ENCODE measurements at regions not wholly inside any gene's neighbourhood (a gene's known extent, or its start where the extent isn't known, plus 50 kb on each side); places are given as distances from the start of the nearest gene placed in this dataset.

- no peak overlapping the region for H3K9ac ChIP-seq (replicated peaks; ENCODE audit: extremely low read depth, insufficient read depth, low read length)
- H3K4me3 ChIP-seq (replicated peaks in 1 of 3; ENCODE audit: insufficient read depth in 1 of 3, low read depth in 1 of 3, low read length in 3 of 3): no peak overlapping the region
- H3K9me1 ChIP-seq (replicated peaks; ENCODE audit: control insufficient read depth, extremely low read depth, insufficient read depth, low read length): no peaks in the 10 kb centered on the region
- H3K27ac ChIP-seq (ENCODE audit: insufficient read depth, low read depth, low read length): no peak overlapping the region
- H3K79me2 ChIP-seq (ENCODE audit: control insufficient read depth, insufficient read depth, low read length): no peaks in the 10 kb centered on the region
- ChIA-PET CTCF (interaction anchor here (1.3 kb wide), 1 partner anchor 42 kb away, joined by 3 read pairs; no protein-coding TSS in a partner anchor), POLR2A (no interaction called here)
- H3K27me3 ChIP-seq (ENCODE audit: control insufficient read depth in 2 of 2, insufficient read depth in 2 of 2, low read length in 2 of 2): no peaks in the 10 kb centered on the region
- no peaks in the 10 kb centered on the region for H3K4me1 ChIP-seq (ENCODE audit: control insufficient read depth, extremely low read depth, insufficient read depth, low read length)
- H3K36me3 ChIP-seq (ENCODE audit: control insufficient read depth in 2 of 2, extremely low read depth in 1 of 2, insufficient read depth in 2 of 2, low read length in 2 of 2): no peaks in the 10 kb centered on the region
- no peak overlapping the region for H2AFZ ChIP-seq (ENCODE audit: low read depth, low read length)
- FAIRE-seq: no peak
- no peaks in the 10 kb centered on the region for H4K20me1 ChIP-seq (replicated peaks; ENCODE audit: control insufficient read depth, extremely low read depth, insufficient read depth, low read length)
- H3K4me2 ChIP-seq (ENCODE audit: insufficient read depth, low read length): no peak overlapping the region
- no TSS peak for BruUV-seq (replicated peaks)
- dilution Hi-C loops (cut with MboI; ENCODE audit: extremely low pct_ligation_motif_present, low sequenced_read_pairs) (no loop called here), intact Hi-C loops (cut with micrococcal nuclease) (no loop called here)
- TF ChIP-seq POLR2A (IDR thresholded peaks at IDR 0.05; ENCODE audit: low read depth, low read length) (no peak), MAX (IDR thresholded peaks at IDR 0.05; ENCODE audit: insufficient read depth, insufficient read length) (no peak), JUN (IDR thresholded peaks at IDR 0.05; ENCODE audit: borderline replicate concordance, insufficient read depth, insufficient read length, low read depth) (no peak)
- DNase-seq (ENCODE audit: low read depth, low spot score): no peak
- H3K9me3 ChIP-seq (replicated peaks; ENCODE audit: control insufficient read depth, insufficient read depth, low read length): no peaks in the 10 kb centered on the region
Observed at GRCh38 chr7:42733040-42733439, 178.8 kb downstream of the C7orf25 start.

GRCh38 chr7:42730586-42730985 lies 181.3 kb downstream of the C7orf25 start:
- Histone ChIP-seq H3K4me2 (ENCODE audit: insufficient read depth, low read length) (no peak overlapping the region), H3K36me3 (ENCODE audit: control insufficient read depth in 2 of 2, extremely low read depth in 1 of 2, insufficient read depth in 2 of 2, low read length in 2 of 2) (no peaks in the 10 kb centered on the region), H3K27me3 (ENCODE audit: control insufficient read depth in 2 of 2, insufficient read depth in 2 of 2, low read length in 2 of 2) (no peaks in the 10 kb centered on the region), H2AFZ (ENCODE audit: low read depth, low read length) (no peak overlapping the region), H3K79me2 (ENCODE audit: control insufficient read depth, insufficient read depth, low read length) (no peaks in the 10 kb centered on the region), H3K27ac (ENCODE audit: insufficient read depth, low read depth, low read length) (no peak overlapping the region), H3K4me3 (replicated peaks in 1 of 3; ENCODE audit: insufficient read depth in 1 of 3, low read depth in 1 of 3, low read length in 3 of 3) (no peak overlapping the region), H3K4me1 (ENCODE audit: control insufficient read depth, extremely low read depth, insufficient read depth, low read length) (no peaks in the 10 kb centered on the region), H3K9me3 (replicated peaks; ENCODE audit: control insufficient read depth, insufficient read depth, low read length) (no peaks in the 10 kb centered on the region), H4K20me1 (replicated peaks; ENCODE audit: control insufficient read depth, extremely low read depth, insufficient read depth, low read length) (no peaks in the 10 kb centered on the region), H3K9me1 (replicated peaks; ENCODE audit: control insufficient read depth, extremely low read depth, insufficient read depth, low read length) (no peaks in the 10 kb centered on the region), H3K9ac (replicated peaks; ENCODE audit: extremely low read depth, insufficient read depth, low read length) (no peak overlapping the region)
- dilution Hi-C loops (cut with MboI; ENCODE audit: extremely low pct_ligation_motif_present, low sequenced_read_pairs): no loop called here
- no TSS peak for BruUV-seq (replicated peaks)
- DNase-seq (ENCODE audit: low read depth, low spot score) (no peak), FAIRE-seq (no peak)
- POLR2A ChIA-PET: no interaction called here
- intact Hi-C loops (cut with micrococcal nuclease): no loop called here
- CTCF ChIA-PET: no interaction called here
- TF ChIP-seq GATA2 (IDR thresholded peaks at IDR 0.05; ENCODE audit: insufficient read depth, insufficient read length, low read depth, low read length) (no peak), CTCF (IDR thresholded peaks at IDR 0.05; ENCODE audit: extremely low read depth in 1 of 2, insufficient read depth in 1 of 2, low read depth in 1 of 2, low read length in 2 of 2) (no peak), MYC (IDR thresholded peaks at IDR 0.05; ENCODE audit: low read depth, low read length) (no peak), FOS (IDR thresholded peaks at IDR 0.05; ENCODE audit: borderline replicate concordance, insufficient read depth, low read length) (no peak), JUN (IDR thresholded peaks at IDR 0.05; ENCODE audit: borderline replicate concordance, insufficient read depth, insufficient read length, low read depth) (no peak), EZH2 (IDR thresholded peaks at IDR 0.05; ENCODE audit: borderline replicate concordance, low read depth, low read length, severe bottlenecking) (no peak), POLR2AphosphoS5 (IDR thresholded peaks at IDR 0.05; ENCODE audit: insufficient read depth, low read depth, low read length) (no peak), POLR2A (IDR thresholded peaks at IDR 0.05; ENCODE audit: low read depth, low read length) (no peak), MAX (IDR thresholded peaks at IDR 0.05; ENCODE audit: insufficient read depth, insufficient read length) (no peak)
